Right lobe of liver (tissue), 4 donors: ENCODE measurements at regions not wholly inside any gene's neighbourhood (a gene's known extent, or its start where the extent isn't known, plus 50 kb on each side); places are given as distances from the start of the nearest gene placed in this dataset.

Experiments used
- CTCF ChIP-seq, 4 donors: fragments of 200-600 bp in 3 of 4; fragments of 450-650 bp in 1 of 4; IDR thresholded peaks; one replicate each; pipeline versions ENCODE4 v1.5.1 to v1.8.0; 2016 to 2022; ENCODE audit warnings: antibody characterized with exemption in 4 of 4, mild to moderate bottlenecking in 2 of 4
- POLR2A ChIP-seq: fragments of 450-650 bp; IDR thresholded peaks from one replicate; pipeline ENCODE4 v1.6.1; 2017; ENCODE audit warnings: antibody characterized with exemption, mild to moderate bottlenecking
- donor health status: DM: no; HTN: no; CAD: no.
- donor health status: DM: no; HTN: no; CAD: no.
- donor health status: DM: no; HTN: yes; CAD: no.

- TF ChIP-seq CTCF (IDR thresholded peaks at IDR 0.05) (no peak), POLR2A (no peak)
Observed at GRCh38 chr5:2155556-2155955, 272.8 kb upstream of the IRX4 start.
